HCT116 (cell line): ENCODE measurements at regions not wholly inside any gene's neighbourhood (a gene's known extent, or its start where the extent isn't known, plus 50 kb on each side); places are given as distances from the start of the nearest gene placed in this dataset.

ENCODE experiments used
- ATAC-seq: fragments of 200-7000 bp; cut with Tn5 transposase; 2 replicates; pipeline ENCODE4 v1.9.1; 2020; ENCODE audit warnings: mild to moderate bottlenecking, moderate library complexity
- BruUV-seq: library from RNA; stranded (reverse); fragments of 400-500 nt; replicated peaks from 2 replicates; lab custom pipeline; 2021; lab: Mats Ljungman, UMichigan
- CTCF ChIA-PET: fragments of 300-600 bp; sonication (Branson Sonifier 250); formaldehyde crosslinking; loops from one replicate; lab custom pipeline; 2021; ENCODE audit warnings: antibody characterized with exemption; lab: Charles Lee
- POLR2A ChIA-PET: fragments of 300-600, 350-600 bp; sonication (Branson Sonifier 250); formaldehyde crosslinking; loops from one replicate; lab custom pipeline; 2021; ENCODE audit warnings: antibody characterized with exemption; lab: Charles Lee
- RAD21 ChIA-PET, 2 experiments: fragments of 300-600 bp; sonication (Branson Sonifier 250); formaldehyde crosslinking; loops; one replicate each; lab custom pipeline; 2023; ENCODE audit warnings: low total read pairs in 2 of 2; ENCODE audit not compliant: uncharacterized antibody in 2 of 2, unreplicated experiment in 2 of 2, low non-redundant PET in 1 of 2; lab: Charles Lee
- DNase-seq: peaks from one replicate; pipeline ENCODE4 v3.0.0-alpha.2; 2010; ENCODE audit warnings: low read depth, low spot score
- H2AFZ ChIP-seq: fragments of 200-600 bp; shearing (Covaris generic), sonication (generic); 2 replicates; pipeline ENCODE4 v1.6.1; 2017; ENCODE audit warnings: low read depth, mixed run types, mixed read lengths, antibody characterized with exemption, low read length; ENCODE audit not compliant: poor library complexity, severe bottlenecking
- H3K27ac ChIP-seq: 2 replicates; pipeline ENCODE4 v1.5.1; 2012; ENCODE audit warnings: low read depth, low read length
- H3K27me3 ChIP-seq: fragments of 200-600 bp; sonication (generic); 2 replicates; pipeline ENCODE4 v1.6.1; 2016; ENCODE audit warnings: mixed run types, low read length, mixed read lengths; ENCODE audit not compliant: insufficient read depth
- H3K36me3 ChIP-seq, 2 experiments: fragments of 200-500 bp in 1 of 2; fragments of 200-600 bp in 1 of 2; sonication (Bioruptor generic) in 1 of 2; sonication (generic) in 1 of 2; 2 replicates each; pipeline versions ENCODE4 v1.5.1 to v1.6.1; 2014 to 2016; ENCODE audit warnings: low read length in 2 of 2, inconsistent platforms in 1 of 2, mixed read lengths in 1 of 2, mixed run types in 1 of 2; ENCODE audit not compliant: insufficient read depth in 2 of 2, control insufficient read depth in 1 of 2
- H3K4me1 ChIP-seq, 2 experiments: fragments of 200-600 bp in 1 of 2; sonication (generic) in 1 of 2; 2 replicates each; pipeline versions ENCODE4 v1.5.1 to v1.6.1; 2012 to 2017; ENCODE audit warnings: low read length in 2 of 2, inconsistent platforms in 1 of 2, mild to moderate bottlenecking in 1 of 2, mixed read lengths in 1 of 2, mixed run types in 1 of 2, moderate library complexity in 1 of 2; ENCODE audit not compliant: insufficient read depth in 2 of 2, control insufficient read depth in 1 of 2
- H3K4me2 ChIP-seq: fragments of 200-600 bp; sonication (generic); 2 replicates; pipeline ENCODE4 v1.6.1; 2017; ENCODE audit warnings: mixed run types, low read length, mixed read lengths
- H3K4me3 ChIP-seq, 2 experiments: fragments of 200-600 bp in 1 of 2; sonication (generic) in 1 of 2; replicated peaks in 1 of 2; 2 replicates each; pipeline ENCODE4 v1.5.1; 2011 to 2016; ENCODE audit warnings: low read length in 2 of 2, control low read depth in 1 of 2, low read depth in 1 of 2, mild to moderate bottlenecking in 1 of 2, mixed read lengths in 1 of 2, mixed run types in 1 of 2
- H3K79me2 ChIP-seq: fragments of 200-600 bp; sonication (generic); 2 replicates; pipeline ENCODE4 v1.6.1; 2017; ENCODE audit warnings: mild to moderate bottlenecking, mixed run types, low read length, moderate library complexity, mixed read lengths; ENCODE audit not compliant: insufficient read depth
- H3K9ac ChIP-seq: fragments of 200-600 bp; sonication (generic); 2 replicates; pipeline ENCODE4 v1.6.1; 2016; ENCODE audit warnings: low read length, mixed read lengths
- H3K9me2 ChIP-seq: fragments of 200-600 bp; sonication (generic), shearing (Covaris generic); 2 replicates; pipeline ENCODE4 v1.6.1; 2017; ENCODE audit warnings: mixed run types, mild to moderate bottlenecking, moderate library complexity; ENCODE audit not compliant: insufficient read depth
- H3K9me3 ChIP-seq, 2 experiments: fragments of 200-500 bp in 1 of 2; fragments of 200-600 bp in 1 of 2; sonication (Bioruptor generic) in 1 of 2; sonication (generic) in 1 of 2; 2 replicates each; pipeline ENCODE4 v1.6.1; 2014 to 2017; ENCODE audit warnings: low read length in 2 of 2, mixed read lengths in 2 of 2, inconsistent platforms in 1 of 2, low read depth in 1 of 2, mild to moderate bottlenecking in 1 of 2, mixed run types in 1 of 2, moderate library complexity in 1 of 2; ENCODE audit not compliant: control insufficient read depth in 1 of 2, insufficient read depth in 1 of 2
- H4K20me1 ChIP-seq: fragments of 200-600 bp; sonication (generic), shearing (Covaris generic); 2 replicates; pipeline ENCODE4 v1.6.1; 2017; ENCODE audit warnings: mixed run types, mild to moderate bottlenecking, moderate library complexity; ENCODE audit not compliant: insufficient read depth
- ATF3 ChIP-seq: IDR thresholded peaks from 2 replicates; pipeline ENCODE4 v1.6.1; 2012
- EGR1 ChIP-seq: IDR thresholded peaks from 2 replicates; pipeline ENCODE4 v1.6.1; 2012; ENCODE audit warnings: low read depth
- ELF1 ChIP-seq: IDR thresholded peaks from 2 replicates; pipeline ENCODE4 v1.6.1; 2012; ENCODE audit warnings: low read depth, borderline replicate concordance
- EZH2phosphoT487 ChIP-seq: fragments of 200-600 bp; IDR thresholded peaks from 2 replicates; pipeline ENCODE4 v1.6.1; 2018; ENCODE audit warnings: antibody characterized with exemption, borderline replicate concordance
- FOSL1 ChIP-seq: IDR thresholded peaks from 2 replicates; pipeline ENCODE4 v1.6.1; 2012; ENCODE audit warnings: low read depth
- POLR2A ChIP-seq: IDR thresholded peaks from 2 replicates; pipeline ENCODE4 v1.7.0; 2011; ENCODE audit warnings: borderline replicate concordance; ENCODE audit not compliant: insufficient read depth, insufficient read length; ENCODE audit errors: extremely low read depth
- POLR2AphosphoS5 ChIP-seq: IDR thresholded peaks from 2 replicates; pipeline ENCODE4 v1.6.1; 2011; ENCODE audit warnings: mild to moderate bottlenecking, low read depth, low read length, moderate library complexity
- TCF7L2 ChIP-seq: IDR thresholded peaks from 2 replicates; pipeline ENCODE4 v1.7.0; 2011; ENCODE audit warnings: borderline replicate concordance, inconsistent platforms; ENCODE audit not compliant: insufficient read depth, insufficient read length; ENCODE audit errors: extremely low read depth
- YY1 ChIP-seq: IDR thresholded peaks from 2 replicates; pipeline ENCODE4 v1.6.1; 2011; ENCODE audit warnings: low read length, low read depth, moderate library complexity, mild to moderate bottlenecking; ENCODE audit not compliant: insufficient replicate concordance; ENCODE audit errors: extremely low read depth
- ZBTB33 ChIP-seq: IDR thresholded peaks from 2 replicates; pipeline ENCODE4 v1.6.1; 2011; ENCODE audit warnings: mild to moderate bottlenecking, low read length, moderate library complexity; ENCODE audit not compliant: insufficient replicate concordance; ENCODE audit errors: extremely low read depth
- ZNF274 ChIP-seq: fragments of 200-500 bp; sonication (Bioruptor generic); IDR thresholded peaks from 2 replicates; pipeline ENCODE4 v1.6.1; 2014; ENCODE audit warnings: mild to moderate bottlenecking, low read depth, low read length, inconsistent platforms
- intact Hi-C: fragments of 100-400 bp; cut with micrococcal nuclease; formaldehyde crosslinking; loops from 2 replicates; pipeline ENCODE4 v1.10.0; 2022

- no peak for TF ChIP-seq POLR2A
- no peak for TF ChIP-seq TCF7L2
- CTCF ChIA-PET = no interaction called here
- RAD21 ChIA-PET = no interaction called here
- H3K4me2 ChIP-seq = no peak overlapping the region
- H2AFZ ChIP-seq = no peak overlapping the region
- H4K20me1 ChIP-seq = no peaks in the 10 kb centered on the region
- POLR2A ChIA-PET = no interaction called here
- BruUV-seq = no TSS peak
- no peaks in the 10 kb centered on the region for H3K27me3 ChIP-seq
- intact Hi-C loops = no loop called here
- H3K36me3 ChIP-seq = no peaks in the 10 kb centered on the region
- DNase-seq (no peak), ATAC-seq (no peak)
- H3K4me3 ChIP-seq = no peak overlapping the region
- H3K4me1 ChIP-seq = no peaks in the 10 kb centered on the region; a peak in 1 of 4 replicates
- H3K9me2 ChIP-seq = no peaks in the 10 kb centered on the region
- no peak overlapping the region for H3K27ac ChIP-seq
- H3K9ac ChIP-seq = no peak overlapping the region
- no peaks in the 10 kb centered on the region for H3K9me3 ChIP-seq
- no peaks in the 10 kb centered on the region for H3K79me2 ChIP-seq
Measured at GRCh38 chr1:81323862-81324261, 476.9 kb upstream of the ADGRL2 start.

GRCh38 chr1:81317191-81317590 lies 483.5 kb upstream of the ADGRL2 start:
- H3K9me3 ChIP-seq = no peaks in the 10 kb centered on the region
- POLR2A ChIA-PET = no interaction called here
- TF ChIP-seq YY1 = no peak
- TF ChIP-seq ELF1 = no peak
- no peak for TF ChIP-seq ZBTB33
- TF ChIP-seq POLR2A = no peak
- no peak for TF ChIP-seq POLR2AphosphoS5
- TF ChIP-seq FOSL1 = no peak
- TF ChIP-seq ATF3 = no peak
- TF ChIP-seq EGR1 = no peak
- TF ChIP-seq ZNF274 = no peak
- TF ChIP-seq EZH2phosphoT487 = no peak
- TF ChIP-seq, all 23 proteins: peak for 0
- H3K27me3 ChIP-seq = no peaks in the 10 kb centered on the region
- no peaks in the 10 kb centered on the region for H4K20me1 ChIP-seq
- H3K4me2 ChIP-seq = no peak overlapping the region
- intact Hi-C loops = no loop called here
- no peak overlapping the region for H3K27ac ChIP-seq
- no peak overlapping the region for H2AFZ ChIP-seq
- no peak for ATAC-seq
- ChIA-PET RAD21 (no interaction called here), CTCF (no interaction called here)
- no peaks in the 10 kb centered on the region for H3K79me2 ChIP-seq
- H3K9ac ChIP-seq = no peak overlapping the region
- H3K4me3 ChIP-seq = no peak overlapping the region
- DNase-seq = no peak
- BruUV-seq = no TSS peak
- H3K9me2 ChIP-seq = no peaks in the 10 kb centered on the region
- no peaks in the 10 kb centered on the region for H3K36me3 ChIP-seq
- no peaks in the 10 kb centered on the region for H3K4me1 ChIP-seq
